Upper lobe of left lung (tissue), 6 donors: ENCODE measurements at regions not wholly inside any gene's neighbourhood (a gene's known extent, or its start where the extent isn't known, plus 50 kb on each side); places are given as distances from the start of the nearest gene placed in this dataset.

Source experiments
- ATAC-seq, 2 donors: fragments of 200-7000 bp; cut with Tn5 transposase; one replicate each; pipeline ENCODE4 v1.9.1; 2022; ENCODE audit warnings: mild to moderate bottlenecking in 2 of 2, moderate library complexity in 2 of 2; ENCODE audit not compliant: low FRiP score in 2 of 2
- DNase-seq, 2 donors: peaks; one replicate each; pipeline ENCODE4 v3.0.0-alpha.2; 2019 to 2020
- H3K27ac ChIP-seq, 4 donors: fragments of 200-600 bp; sonication (generic); one replicate each; pipeline ENCODE4 v1.5.1; 2016 to 2019
- H3K27me3 ChIP-seq, 4 donors: fragments of 200-600 bp; sonication (generic); one replicate each; pipeline ENCODE4 v1.5.1; 2017 to 2019
- H3K36me3 ChIP-seq, 4 donors: fragments of 200-600 bp; sonication (generic); one replicate each; pipeline ENCODE4 v1.5.1; 2016 to 2019
- H3K4me1 ChIP-seq, 4 donors: fragments of 200-600 bp; sonication (generic); one replicate each; pipeline ENCODE4 v1.5.1; 2018 to 2019
- H3K4me3 ChIP-seq, 4 donors: fragments of 200-600 bp; sonication (generic); one replicate each; pipeline ENCODE4 v1.5.1; 2017 to 2019; ENCODE audit warnings: mild to moderate bottlenecking in 2 of 4, moderate library complexity in 1 of 4
- H3K9me3 ChIP-seq, 4 donors: fragments of 200-600 bp; sonication (generic); one replicate each; pipeline ENCODE4 v1.5.1; 2018 to 2019
- EP300 ChIP-seq, 4 donors: sonication (generic); formaldehyde crosslinking; IDR thresholded peaks; one replicate each; pipeline ENCODE4 v1.5.1; 2017; ENCODE audit warnings: antibody characterized with exemption in 4 of 4, control low read depth in 2 of 4
- POLR2A ChIP-seq, 4 donors: fragments of 450-650 bp; IDR thresholded peaks; one replicate each; pipeline ENCODE4 v1.5.1; 2016 to 2017; ENCODE audit warnings: antibody characterized with exemption in 4 of 4, mild to moderate bottlenecking in 2 of 4
- POLR2AphosphoS5 ChIP-seq, 2 donors: sonication (generic); formaldehyde crosslinking; IDR thresholded peaks; one replicate each; pipeline ENCODE4 v1.5.1; 2017; ENCODE audit warnings: antibody characterized with exemption in 2 of 2
- WGBS, 2 donors: methylation state at CpG; one replicate each; pipeline ENCODE4 v1.1.5; 2017 to 2018; 5-methylcytosine and 5-hydroxymethylcytosine counted together
- TF ChIP-seq, protein P1 (sequence below), 6 experiments: fragments of 450-650 bp in 4 of 6; fragments of 200-600 bp in 2 of 6; sonication (generic) in 2 of 6; IDR thresholded peaks; one replicate each; pipeline ENCODE4 v1.5.1; 2016 to 2019; ENCODE audit warnings: antibody characterized with exemption in 6 of 6
- donor health status: DM: no; HTN: no; CAD: no; lungs with moderate emphysema.
- donor health status: DM: no; HTN: yes; CAD: no; lungs with severe emphysema.

DNA sequence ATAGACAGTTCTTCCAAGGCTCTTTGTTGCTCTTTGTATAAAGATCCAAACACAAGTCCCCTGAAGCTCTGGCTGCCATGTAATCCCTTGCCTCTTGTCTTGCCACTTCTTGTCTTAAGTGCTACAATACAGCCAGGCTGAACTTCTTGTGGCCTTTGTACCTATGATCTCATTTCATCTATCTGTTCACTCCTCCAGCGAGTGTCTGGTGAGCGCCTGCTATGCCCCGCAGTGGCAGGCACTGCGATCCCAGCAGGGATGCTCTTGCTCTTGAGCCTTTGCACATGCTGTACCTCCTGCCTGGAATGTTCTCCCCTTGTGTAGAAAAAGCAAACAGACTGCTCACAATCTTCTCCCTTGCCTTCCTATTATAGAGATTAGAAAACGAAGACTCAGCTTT lies 81.9 kb upstream of the ADPGK start:
- Histone ChIP-seq H3K9me3 (no peaks in the 10 kb centered on the region), H3K27me3 (no peaks in the 10 kb centered on the region), H3K36me3 (no peaks in the 10 kb centered on the region), H3K27ac (no peak overlapping the region), H3K4me1 (no peaks in the 10 kb centered on the region), H3K4me3 (no peak overlapping the region)
- no peak for ATAC-seq
- WGBS, 2 donors = 71 to 83% methylated on average over 5 of the region's 5 CpGs
- TF ChIP-seq POLR2AphosphoS5 (IDR thresholded peaks at IDR 0.05) = no peak
- TF ChIP-seq, protein P1, sequence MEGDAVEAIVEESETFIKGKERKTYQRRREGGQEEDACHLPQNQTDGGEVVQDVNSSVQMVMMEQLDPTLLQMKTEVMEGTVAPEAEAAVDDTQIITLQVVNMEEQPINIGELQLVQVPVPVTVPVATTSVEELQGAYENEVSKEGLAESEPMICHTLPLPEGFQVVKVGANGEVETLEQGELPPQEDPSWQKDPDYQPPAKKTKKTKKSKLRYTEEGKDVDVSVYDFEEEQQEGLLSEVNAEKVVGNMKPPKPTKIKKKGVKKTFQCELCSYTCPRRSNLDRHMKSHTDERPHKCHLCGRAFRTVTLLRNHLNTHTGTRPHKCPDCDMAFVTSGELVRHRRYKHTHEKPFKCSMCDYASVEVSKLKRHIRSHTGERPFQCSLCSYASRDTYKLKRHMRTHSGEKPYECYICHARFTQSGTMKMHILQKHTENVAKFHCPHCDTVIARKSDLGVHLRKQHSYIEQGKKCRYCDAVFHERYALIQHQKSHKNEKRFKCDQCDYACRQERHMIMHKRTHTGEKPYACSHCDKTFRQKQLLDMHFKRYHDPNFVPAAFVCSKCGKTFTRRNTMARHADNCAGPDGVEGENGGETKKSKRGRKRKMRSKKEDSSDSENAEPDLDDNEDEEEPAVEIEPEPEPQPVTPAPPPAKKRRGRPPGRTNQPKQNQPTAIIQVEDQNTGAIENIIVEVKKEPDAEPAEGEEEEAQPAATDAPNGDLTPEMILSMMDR (IDR thresholded peaks at IDR 0.05) = no peak
- no peak for TF ChIP-seq POLR2A (IDR thresholded peaks at IDR 0.05)
- no peak for TF ChIP-seq EP300 (IDR thresholded peaks at IDR 0.05)
- peak in 1 of 2 donors; percentile 58 for DNase-seq

DNA sequence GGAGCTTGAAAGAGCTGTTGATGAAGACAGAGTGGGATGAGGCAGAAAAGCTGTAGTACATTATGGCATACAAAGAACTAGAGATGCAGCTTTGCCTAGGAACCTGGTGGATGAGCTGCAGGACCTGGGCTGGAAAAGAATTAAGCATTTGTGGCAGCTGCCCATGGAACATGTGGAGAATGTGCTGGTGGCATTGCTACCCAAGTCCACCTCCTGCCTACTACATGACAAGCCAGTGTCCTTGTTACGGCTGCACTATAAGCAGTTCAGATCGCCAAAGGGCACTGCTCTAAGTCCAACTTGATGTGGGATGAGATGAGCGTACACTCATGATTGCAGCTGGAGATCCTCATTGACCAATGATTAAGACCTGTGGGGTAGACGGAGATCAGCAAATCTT lies 81.1 kb upstream of the ADPGK start:
- no peak for DNase-seq
- Histone ChIP-seq H3K9me3 (no peaks in the 10 kb centered on the region), H3K27me3 (no peaks in the 10 kb centered on the region), H3K27ac (no peak overlapping the region), H3K36me3 (no peaks in the 10 kb centered on the region), H3K4me3 (no peak overlapping the region), H3K4me1 (no peaks in the 10 kb centered on the region)
- TF ChIP-seq EP300 (IDR thresholded peaks at IDR 0.05) (no peak), POLR2A (IDR thresholded peaks at IDR 0.05) (no peak), POLR2AphosphoS5 (IDR thresholded peaks at IDR 0.05) (no peak)
- TF ChIP-seq, protein P1 (IDR thresholded peaks at IDR 0.05) = no peak
- ATAC-seq = no peak
- WGBS, 2 donors = 95 to 100% methylated on average over 4 of the region's 4 CpGs

DNA sequence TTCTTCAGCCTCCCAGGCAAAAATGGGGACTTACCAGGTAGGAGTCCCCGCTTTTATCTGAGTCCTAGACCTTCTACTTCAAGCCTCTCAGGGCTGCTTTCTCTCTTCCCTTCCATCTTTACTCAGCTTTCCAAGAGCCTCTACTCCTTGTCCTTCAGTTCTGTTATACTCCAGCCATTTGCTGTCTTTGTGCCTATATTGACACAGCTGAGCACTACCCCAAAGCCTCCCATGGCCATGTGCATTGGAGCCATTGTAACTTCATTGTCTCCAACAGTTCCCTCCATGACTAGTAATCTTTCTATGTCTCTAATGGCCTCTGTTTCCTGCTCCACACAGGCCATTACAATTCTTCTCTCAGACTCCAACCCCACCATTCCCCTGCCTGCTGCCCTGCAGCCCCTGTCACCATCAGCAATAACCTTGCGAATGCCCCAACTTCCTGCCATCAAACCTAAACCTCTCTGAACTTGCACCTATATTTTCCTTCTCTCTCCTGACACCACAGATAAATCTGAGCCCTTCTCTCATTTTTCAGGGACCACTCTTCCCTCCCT lies 77.9 kb upstream of the ADPGK start:
- ATAC-seq = no peak
- H3K9me3 ChIP-seq = no peaks in the 10 kb centered on the region
- H3K27me3 ChIP-seq = no peaks in the 10 kb centered on the region
- DNase-seq = no peak
- TF ChIP-seq EP300 (IDR thresholded peaks at IDR 0.05) (no peak), POLR2AphosphoS5 (IDR thresholded peaks at IDR 0.05) (no peak), POLR2A (IDR thresholded peaks at IDR 0.05) (no peak)
- TF ChIP-seq, protein P1 (IDR thresholded peaks at IDR 0.05) = no peak
- no peaks in the 10 kb centered on the region for H3K4me1 ChIP-seq
- H3K36me3 ChIP-seq = no peaks in the 10 kb centered on the region
- WGBS, 2 donors = 86 to 97% methylated on average over 2 of the region's 2 CpGs
- H3K27ac ChIP-seq = no peak overlapping the region
- H3K4me3 ChIP-seq = no peak overlapping the region

DNA sequence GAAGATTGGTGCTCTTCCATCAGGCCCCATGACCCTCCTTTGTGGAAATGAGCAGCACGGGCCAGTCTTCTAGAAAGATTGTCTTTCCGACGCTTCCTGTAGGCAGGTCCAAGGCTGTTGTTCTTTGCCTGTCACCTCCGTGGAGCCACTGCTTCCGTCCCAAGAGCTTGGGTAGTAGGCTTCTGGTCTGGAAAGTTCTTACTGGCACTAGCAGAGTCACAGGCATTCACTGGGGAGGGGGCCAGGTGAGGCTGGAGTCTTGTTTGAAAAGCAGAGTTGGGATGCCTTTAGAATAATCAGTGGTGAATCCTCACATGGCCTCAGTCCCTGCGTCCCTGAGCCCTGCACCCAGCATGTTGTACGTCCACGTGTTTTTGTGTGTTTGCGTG lies 76.2 kb upstream of the ADPGK start:
- TF ChIP-seq, protein P1 (IDR thresholded peaks at IDR 0.05) = no peak
- TF ChIP-seq EP300 (IDR thresholded peaks at IDR 0.05) (no peak), POLR2A (IDR thresholded peaks at IDR 0.05) (no peak), POLR2AphosphoS5 (IDR thresholded peaks at IDR 0.05) (no peak)
- no peaks in the 10 kb centered on the region for H3K9me3 ChIP-seq
- H3K4me1 ChIP-seq = no peaks in the 10 kb centered on the region
- ATAC-seq (no peak), DNase-seq (no peak)
- H3K36me3 ChIP-seq = no peaks in the 10 kb centered on the region
- no peak overlapping the region for H3K27ac ChIP-seq
- no peaks in the 10 kb centered on the region for H3K27me3 ChIP-seq
- no peak overlapping the region for H3K4me3 ChIP-seq
- 87% methylated on average over 9 of the region's 9 CpGs for WGBS, 2 donors

DNA sequence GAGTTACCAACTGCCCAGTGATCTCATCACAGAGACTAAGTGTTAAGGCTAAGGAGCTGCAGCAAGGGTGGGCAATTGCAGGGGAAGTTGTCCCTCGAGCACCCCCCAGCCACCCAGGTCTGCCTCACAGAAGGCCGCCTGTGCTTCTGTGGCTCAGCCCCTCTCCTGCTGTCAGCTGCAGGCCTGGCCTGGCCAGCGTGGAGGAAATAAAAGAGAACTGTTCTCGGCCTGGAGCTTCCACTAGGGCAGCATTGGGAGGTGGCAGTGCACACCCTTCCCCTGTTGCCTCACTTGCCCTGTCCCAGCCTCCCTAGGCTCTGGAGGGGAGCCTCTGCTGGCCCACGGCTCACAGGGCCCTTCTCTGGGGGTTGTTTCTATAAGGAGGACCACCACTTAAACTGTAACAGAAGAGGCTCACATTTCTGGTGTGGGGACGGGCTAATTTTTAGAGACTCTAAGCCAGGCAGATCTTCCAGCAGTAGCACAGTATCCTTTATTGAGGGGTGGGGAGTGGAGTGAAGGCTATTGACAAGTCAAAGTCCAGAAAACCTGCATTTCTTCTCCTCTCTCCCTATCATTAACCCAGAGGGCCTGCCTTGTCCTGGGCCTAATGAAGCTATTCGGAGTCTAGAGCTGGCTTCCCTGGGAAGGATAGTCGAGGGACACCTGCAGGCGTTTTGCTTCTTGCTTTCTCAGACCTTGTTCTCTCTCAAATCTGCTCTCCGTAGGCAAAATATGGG lies 75.6 kb upstream of the ADPGK start:
- no peak overlapping the region for H3K4me3 ChIP-seq
- TF ChIP-seq POLR2A (IDR thresholded peaks at IDR 0.05) = no peak
- no peak for TF ChIP-seq POLR2AphosphoS5 (IDR thresholded peaks at IDR 0.05)
- DNase-seq (no peak), ATAC-seq (no peak)
- H3K27ac ChIP-seq = no peak overlapping the region
- no peaks in the 10 kb centered on the region for H3K4me1 ChIP-seq
- H3K9me3 ChIP-seq = no peaks in the 10 kb centered on the region
- no peaks in the 10 kb centered on the region for H3K27me3 ChIP-seq
- 73 to 82% methylated on average over 8 to 10 of the region's 10 CpGs for WGBS, 2 donors
- H3K36me3 ChIP-seq = no peaks in the 10 kb centered on the region
